Activated T-cell treated with anti-CD3 and anti-CD28 coated beads for 48 hours (primary cell): ENCODE measurements at regions not wholly inside any gene's neighbourhood (a gene's known extent, or its start where the extent isn't known, plus 50 kb on each side); places are given as distances from the start of the nearest gene placed in this dataset.

Source experiments
- DNase-seq: peaks from one replicate; pipeline ENCODE4 v3.0.0-alpha.2; 2020; ENCODE audit warnings: low read depth

DNA sequence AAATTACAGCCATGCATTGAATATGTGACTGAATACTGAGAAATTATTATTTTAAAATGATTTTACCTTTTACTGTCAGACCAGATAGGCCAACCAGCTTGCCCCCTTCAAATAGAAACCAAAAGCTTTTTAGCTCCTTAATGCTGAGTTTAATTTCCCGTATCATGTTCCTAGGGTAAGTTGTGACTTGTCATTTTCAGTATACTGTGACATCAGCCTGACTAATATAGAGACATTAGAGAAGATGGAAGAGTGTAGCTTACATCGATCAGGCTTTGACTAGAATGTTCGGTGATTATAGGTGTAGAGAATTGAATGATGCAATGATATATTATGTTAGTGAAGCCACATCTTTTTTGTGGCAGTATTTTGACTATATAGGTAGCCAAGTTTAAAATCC lies 50.6 kb upstream of the ZEB2 start:
- no peak for DNase-seq
